HG03175 (cell line): ENCODE measurements at regions not wholly inside any gene's neighbourhood (a gene's known extent, or its start where the extent isn't known, plus 50 kb on each side); places are given as distances from the start of the nearest gene placed in this dataset.
"Not testable (repeated sequence)": the region's sequence is repeated elsewhere in the genome, so short reads cannot be mapped to it uniquely, and the experiment has no call there.

ENCODE experiments used
- ATAC-seq: cut with Tn5 transposase; IDR thresholded peaks from one replicate; pipeline ENCODE4 v1.9.1; 2021; ENCODE audit warnings: mild to moderate bottlenecking, moderate library complexity; ENCODE audit not compliant: unreplicated experiment

GRCh38 chr3:127420829-127421228, 133.0 kb upstream of the PRR20G start:
- no peak for ATAC-seq

- no peak for ATAC-seq
Measured at GRCh38 chr3:127419641-127420553, 132.1 kb upstream of the PRR20G start.

- no peak for ATAC-seq
Measured at GRCh38 chr3:127419182-127419581, 131.3 kb upstream of the PRR20G start.

- no peak for ATAC-seq
Measured at GRCh38 chr3:127418560-127419147, 130.8 kb upstream of the PRR20G start.

GRCh38 chr3:127417709-127418559, 130.1 kb upstream of the PRR20G start:
- no peak for ATAC-seq

GRCh38 chr3:127413871-127414270, 126.0 kb upstream of the PRR20G start:
- no peak for ATAC-seq

GRCh38 chr3:127413318-127413673, 125.5 kb upstream of the PRR20G start:
- ATAC-seq, result no peak

- ATAC-seq, result no peak
Measured at GRCh38 chr3:127412578-127413317, 124.9 kb upstream of the PRR20G start.

- not testable (repeated sequence) for ATAC-seq
Measured at GRCh38 chr3:127411875-127412274, 124.0 kb upstream of the PRR20G start.

- no peak for ATAC-seq
Measured at GRCh38 chr3:127411083-127411727, 123.4 kb upstream of the PRR20G start.

GRCh38 chr3:127410678-127411077, 122.8 kb upstream of the PRR20G start:
- no peak for ATAC-seq

GRCh38 chr3:127410137-127410488, 122.3 kb upstream of the PRR20G start:
- no peak for ATAC-seq

- no peak for ATAC-seq
Measured at GRCh38 chr3:127409421-127410136, 121.7 kb upstream of the PRR20G start.

GRCh38 chr3:127408684-127409420, 121.0 kb upstream of the PRR20G start:
- no peak for ATAC-seq

- ATAC-seq, result no peak
Measured at GRCh38 chr3:127408022-127408683, 120.3 kb upstream of the PRR20G start.

- no peak for ATAC-seq
Measured at GRCh38 chr3:127407026-127407939, 119.4 kb upstream of the PRR20G start.

GRCh38 chr3:127406309-127407025, 118.6 kb upstream of the PRR20G start:
- no peak for ATAC-seq
